Endothelial cell of umbilical vein (primary cell): ENCODE measurements at regions not wholly inside any gene's neighbourhood (a gene's known extent, or its start where the extent isn't known, plus 50 kb on each side); places are given as distances from the start of the nearest gene placed in this dataset.

Experiments
- BruUV-seq: library from RNA; stranded (reverse); fragments of 400-500 nt; replicated peaks from 2 replicates; lab custom pipeline; 2021; lab: Mats Ljungman, UMichigan
- CTCF ChIA-PET: fragments of 300-600, 350-600 bp; sonication (Branson Sonifier 250); formaldehyde crosslinking; loops from one replicate; lab custom pipeline; 2021; ENCODE audit warnings: antibody characterized with exemption, inconsistent platforms; lab: Charles Lee
- POLR2A ChIA-PET: fragments of 300-600, 350-600 bp; sonication (Branson Sonifier 250); formaldehyde crosslinking; loops from one replicate; lab custom pipeline; 2021; ENCODE audit warnings: antibody characterized with exemption, inconsistent platforms; lab: Charles Lee
- DNase-seq: peaks from one replicate; pipeline ENCODE4 v3.0.0-alpha.2; 2011; ENCODE audit warnings: low read depth, low spot score
- FAIRE-seq: peaks from 2 replicates; lab custom pipeline; 2011; peaks lifted over from hg19 to GRCh38; lab: Jason Lieb, UNC
- H2AFZ ChIP-seq: 2 replicates; pipeline ENCODE4 v1.6.0; 2012; ENCODE audit warnings: low read depth, low read length, control low read depth, inconsistent platforms
- H3K27ac ChIP-seq: 2 replicates; pipeline ENCODE4 v1.5.1; 2011; ENCODE audit warnings: low read depth, mild to moderate bottlenecking, control low read depth, low read length, moderate library complexity; ENCODE audit not compliant: insufficient read depth
- H3K27me3 ChIP-seq, 2 experiments: 2 replicates each; pipeline versions ENCODE4 v1.6.0 to v1.6.1; 2011; ENCODE audit warnings: low read length in 2 of 2, mixed read lengths in 1 of 2; ENCODE audit not compliant: control insufficient read depth in 2 of 2, insufficient read depth in 2 of 2
- H3K36me3 ChIP-seq, 2 experiments: 2 replicates in 1 of 2; 3 replicates in 1 of 2; pipeline ENCODE4 v1.5.1; 2011; ENCODE audit warnings: low read length in 2 of 2, mild to moderate bottlenecking in 1 of 2, moderate library complexity in 1 of 2; ENCODE audit not compliant: control insufficient read depth in 2 of 2, insufficient read depth in 2 of 2; ENCODE audit errors: extremely low read depth in 1 of 2
- H3K4me1 ChIP-seq: 3 replicates; pipeline ENCODE4 v1.5.1; 2011; ENCODE audit warnings: mild to moderate bottlenecking, low read length; ENCODE audit not compliant: control insufficient read depth, insufficient read depth; ENCODE audit errors: extremely low read depth
- H3K4me2 ChIP-seq: 2 replicates; pipeline ENCODE4 v1.6.1; 2011; ENCODE audit warnings: low read length, control low read depth, mixed read lengths; ENCODE audit not compliant: insufficient read depth
- H3K4me3 ChIP-seq, 3 experiments: fragments of 200-600 bp in 1 of 3; sonication (generic), shearing (Covaris generic) in 1 of 3; replicated peaks in 1 of 3; 2 replicates each; pipeline ENCODE4 v1.5.1; 2011 to 2016; ENCODE audit warnings: control low read depth in 3 of 3, low read length in 3 of 3, mild to moderate bottlenecking in 2 of 3, inconsistent platforms in 1 of 3, low read depth in 1 of 3, moderate library complexity in 1 of 3; ENCODE audit not compliant: insufficient read depth in 1 of 3
- H3K79me2 ChIP-seq: 2 replicates; pipeline ENCODE4 v1.6.0; 2012; ENCODE audit warnings: low read length, inconsistent platforms; ENCODE audit not compliant: control insufficient read depth, insufficient read depth
- H3K9ac ChIP-seq: replicated peaks from 2 replicates; pipeline ENCODE3; 2011; ENCODE audit warnings: low read length, control low read depth; ENCODE audit not compliant: insufficient read depth; ENCODE audit errors: extremely low read depth
- H3K9me1 ChIP-seq: replicated peaks from 3 replicates; pipeline ENCODE4 v1.6.0; 2011; ENCODE audit warnings: mild to moderate bottlenecking, low read length; ENCODE audit not compliant: control insufficient read depth, insufficient read depth; ENCODE audit errors: extremely low read depth
- H3K9me3 ChIP-seq: replicated peaks from 2 replicates; pipeline ENCODE4 v1.5.1; 2012; ENCODE audit warnings: low read length, inconsistent platforms; ENCODE audit not compliant: control insufficient read depth, insufficient read depth
- H4K20me1 ChIP-seq: replicated peaks from 2 replicates; pipeline ENCODE3; 2011; ENCODE audit warnings: mild to moderate bottlenecking, low read length; ENCODE audit not compliant: control insufficient read depth, insufficient read depth; ENCODE audit errors: extremely low read depth
- CTCF ChIP-seq, 2 donors: IDR thresholded peaks; 1 replicate in 1 of 2; 2 replicates in 1 of 2; pipeline ENCODE4 v1.5.1; 2011; ENCODE audit warnings: low read length in 2 of 2, mild to moderate bottlenecking in 2 of 2, moderate library complexity in 2 of 2, control low read depth in 1 of 2, inconsistent platforms in 1 of 2, low read depth in 1 of 2; ENCODE audit not compliant: insufficient read depth in 1 of 2; ENCODE audit errors: extremely low read depth in 1 of 2
- EZH2 ChIP-seq: IDR thresholded peaks from 2 replicates; pipeline ENCODE4 v1.6.1; 2012; ENCODE audit warnings: borderline replicate concordance, low read depth, mild to moderate bottlenecking, moderate library complexity, low read length, inconsistent platforms; ENCODE audit not compliant: severe bottlenecking
- FOS ChIP-seq: IDR thresholded peaks from 2 replicates; pipeline ENCODE4 v1.6.1; 2011; ENCODE audit warnings: mild to moderate bottlenecking, low read length, moderate library complexity, borderline replicate concordance; ENCODE audit not compliant: insufficient read depth
- GATA2 ChIP-seq: IDR thresholded peaks from 2 replicates; pipeline ENCODE4 v1.7.0; 2011; ENCODE audit warnings: low read depth, mild to moderate bottlenecking, moderate library complexity, mixed read lengths, low read length; ENCODE audit not compliant: insufficient read length, insufficient read depth
- JUN ChIP-seq: IDR thresholded peaks from 2 replicates; pipeline ENCODE4 v1.6.1; 2011; ENCODE audit warnings: borderline replicate concordance, low read depth; ENCODE audit not compliant: insufficient read length, insufficient read depth
- MAX ChIP-seq: IDR thresholded peaks from 2 replicates; pipeline ENCODE4 v1.6.1; 2011; ENCODE audit not compliant: insufficient read depth, insufficient read length
- MYC ChIP-seq: IDR thresholded peaks from one replicate; pipeline ENCODE4 v1.6.1; 2011; ENCODE audit warnings: mild to moderate bottlenecking, low read depth, low read length
- POLR2A ChIP-seq: IDR thresholded peaks from 2 replicates; pipeline ENCODE4 v1.6.1; 2012; ENCODE audit warnings: low read depth, mild to moderate bottlenecking, control low read depth, low read length
- POLR2AphosphoS5 ChIP-seq: IDR thresholded peaks from 2 replicates; pipeline ENCODE4 v1.6.1; 2012; ENCODE audit warnings: low read depth, mild to moderate bottlenecking, control low read depth, low read length, moderate library complexity; ENCODE audit not compliant: insufficient read depth
- dilution Hi-C: fragments of 300-500 bp; cut with MboI; formaldehyde crosslinking; loops from one replicate; pipeline ENCODE4 v1.15.0; 2019; ENCODE audit warnings: low sequenced_read_pairs; ENCODE audit not compliant: extremely low pct_ligation_motif_present
- intact Hi-C: fragments of 100-400 bp; cut with micrococcal nuclease; formaldehyde crosslinking; loops from one replicate; pipeline ENCODE4 v1.10.0; 2022

- dilution Hi-C loops, result no loop called here
- no peaks in the 10 kb centered on the region for H3K9me3 ChIP-seq
- TF ChIP-seq GATA2, result no peak
- TF ChIP-seq FOS, result no peak
- TF ChIP-seq POLR2A, result no peak
- no peak for TF ChIP-seq EZH2
- no peak for TF ChIP-seq POLR2AphosphoS5
- no peak for TF ChIP-seq MAX
- TF ChIP-seq CTCF (IDR thresholded peaks at IDR 0.05; ENCODE audit: extremely low read depth in 1 of 2, insufficient read depth in 1 of 2, low read depth in 1 of 2, low read length in 2 of 2), result no peak
- no peak for TF ChIP-seq MYC
- TF ChIP-seq JUN, result no peak
- no peaks in the 10 kb centered on the region for H3K9me1 ChIP-seq
- no peak for FAIRE-seq
- H3K27ac ChIP-seq, result no peak overlapping the region
- no peaks in the 10 kb centered on the region for H4K20me1 ChIP-seq
- no peak overlapping the region for H3K9ac ChIP-seq
- H3K4me2 ChIP-seq, result no peak overlapping the region
- BruUV-seq, result no TSS peak
- H3K4me3 ChIP-seq, result no peak overlapping the region
- H3K36me3 ChIP-seq, result no peaks in the 10 kb centered on the region
- DNase-seq, result no peak
- no peaks in the 10 kb centered on the region for H3K4me1 ChIP-seq
- intact Hi-C loops, result no loop called here
- no peaks in the 10 kb centered on the region for H3K79me2 ChIP-seq
- no peaks in the 10 kb centered on the region for H3K27me3 ChIP-seq
- CTCF ChIA-PET, result no interaction called here
- POLR2A ChIA-PET, result no interaction called here
- no peak overlapping the region for H2AFZ ChIP-seq
These were observed 440.0 kb downstream of the ANKRD7 start for GRCh38 chr7:118664498-118664897.
